A172 (cell line): ENCODE measurements at regions not wholly inside any gene's neighbourhood (a gene's known extent, or its start where the extent isn't known, plus 50 kb on each side); places are given as distances from the start of the nearest gene placed in this dataset.

Source experiments
- DNase-seq: peaks from one replicate; pipeline ENCODE4 v3.0.0-alpha.2; 2015; ENCODE audit warnings: low spot score

GRCh38 chr1:29849991-29850757 lies 613.9 kb downstream of the PTPRU start:
- DNase-seq = no peak

- DNase-seq = peak; percentile 4
Observed at GRCh38 chr1:29849038-29849750, 612.9 kb downstream of the PTPRU start.

- no peak for DNase-seq
Observed at GRCh38 chr1:29845910-29846309, 609.6 kb downstream of the PTPRU start.

GRCh38 chr1:29842130-29842529 lies 605.8 kb downstream of the PTPRU start:
- DNase-seq = no peak

- DNase-seq = no peak
Observed at GRCh38 chr1:29839726-29840125, 603.4 kb downstream of the PTPRU start.

- DNase-seq = no peak
Observed at GRCh38 chr1:29838738-29839320, 602.5 kb downstream of the PTPRU start.

- no peak for DNase-seq
Observed at GRCh38 chr1:29836651-29837646, 600.6 kb downstream of the PTPRU start.

- no peak for DNase-seq
Observed at GRCh38 chr1:29835874-29836273, 599.6 kb downstream of the PTPRU start.

- no peak for DNase-seq
Observed at GRCh38 chr1:29835406-29835805, 599.1 kb downstream of the PTPRU start.

- no peak for DNase-seq
Observed at GRCh38 chr1:29833581-29833980, 597.3 kb downstream of the PTPRU start.

GRCh38 chr1:29832936-29833335 lies 596.6 kb downstream of the PTPRU start:
- DNase-seq = no peak

GRCh38 chr1:29832471-29832870 lies 596.1 kb downstream of the PTPRU start:
- no peak for DNase-seq

- DNase-seq = no peak
Observed at GRCh38 chr1:29831500-29832117, 595.3 kb downstream of the PTPRU start.

GRCh38 chr1:29830916-29831315 lies 594.6 kb downstream of the PTPRU start:
- DNase-seq = no peak

GRCh38 chr1:29830383-29830782 lies 594.1 kb downstream of the PTPRU start:
- DNase-seq = no peak

GRCh38 chr1:29829448-29830344 lies 593.4 kb downstream of the PTPRU start:
- DNase-seq = no peak

- no peak for DNase-seq
Observed at GRCh38 chr1:29828526-29829447, 592.5 kb downstream of the PTPRU start.

GRCh38 chr1:29827801-29828525 lies 591.6 kb downstream of the PTPRU start:
- no peak for DNase-seq
